ENCODE measurements at regions not wholly inside any gene's neighbourhood (a gene's known extent, or its start where the extent isn't known, plus 50 kb on each side); places are given as distances from the start of the nearest gene placed in this dataset.

GRCh38 chr1:243980071-243980470 lies 71.0 kb upstream of the ZBTB18 start:
- ChIA-PET POLR2A (ENCODE audit: unreplicated experiment) (no interaction called here), CTCF (no interaction called here)
- H3K27me3 ChIP-seq (ENCODE audit: control insufficient read depth, insufficient read depth, low read length), result peaks cover 16% of the 10 kb centered on the region
- H3K56ac ChIP-seq (ENCODE audit: extremely low read depth, insufficient read depth, low read length), result no peak overlapping the region
- no peak overlapping the region for H3K4ac ChIP-seq (ENCODE audit: low read depth, low read length)
- H3K4me2 ChIP-seq (ENCODE audit: low read depth, low read length), result no peak overlapping the region
- intact Hi-C loops (cut with micrococcal nuclease), result no loop called here
- in situ Hi-C loops (cut with MboI; ENCODE audit: low sequenced_read_pairs), result no loop called here
- H2BK5ac ChIP-seq (ENCODE audit: low read depth, low read length, poor library complexity, severe bottlenecking), result no peak overlapping the region
- no peaks in the 10 kb centered on the region for H3K9me1 ChIP-seq (ENCODE audit: insufficient read depth, low read length)
- H4K5ac ChIP-seq (ENCODE audit: low read depth, low read length), result no peak overlapping the region
- ATAC-seq (ENCODE audit: low read depth) (no peak), DNase-seq (no peak)
- no peak overlapping the region for H3K4me3 ChIP-seq (ENCODE audit: insufficient read depth, low read depth, low read length)
- dilution Hi-C loops (cut with HindIII; ENCODE audit: low sequenced_read_pairs, unreplicated experiment), result no loop called here
- H4K91ac ChIP-seq (ENCODE audit: insufficient read depth, low read depth, low read length), result no peak overlapping the region
- no peak overlapping the region for H3K14ac ChIP-seq (replicated peaks; ENCODE audit: low read depth, low read length)
- BruUV-seq (replicated peaks), result no TSS peak
- H4K20me1 ChIP-seq (ENCODE audit: insufficient read depth, low read length), result no peaks in the 10 kb centered on the region
- no peak overlapping the region for H2BK120ac ChIP-seq (ENCODE audit: low read depth, low read length)
- H2AK5ac ChIP-seq (ENCODE audit: low read depth, low read length), result no peak overlapping the region
- no peak overlapping the region for H3K9ac ChIP-seq (ENCODE audit: low read depth, low read length)
- H2AFZ ChIP-seq (replicated peaks; ENCODE audit: low read length, poor library complexity), result no peak overlapping the region
- no peak for TF ChIP-seq CEBPB (IDR thresholded peaks at IDR 0.05; ENCODE audit: low read depth, low read length)
- TF ChIP-seq BHLHE40 (IDR thresholded peaks at IDR 0.05; ENCODE audit: low read depth, low read length), result no peak
- H2BK20ac ChIP-seq (ENCODE audit: low read depth, low read length), result no peak overlapping the region
- no peak overlapping the region for H2AK9ac ChIP-seq (replicated peaks; ENCODE audit: low read depth, low read length, poor library complexity)
- no peak overlapping the region for H4K8ac ChIP-seq (ENCODE audit: low read depth in 2 of 2, low read length in 2 of 2)
- H3K79me1 ChIP-seq (ENCODE audit: low read depth in 1 of 2, low read length in 2 of 2), result no peaks in the 10 kb centered on the region
- H3K23ac ChIP-seq (ENCODE audit: low read depth, low read length), result no peak overlapping the region
- H3K27ac ChIP-seq (ENCODE audit: insufficient read depth, low read length), result no peak overlapping the region
- no peak overlapping the region for H3K18ac ChIP-seq (ENCODE audit: low read depth, low read length)
- H3K9me3 ChIP-seq (ENCODE audit: control insufficient read depth, insufficient read depth, low read length), result no peaks in the 10 kb centered on the region
- no peaks in the 10 kb centered on the region for H3K4me1 ChIP-seq (ENCODE audit: control insufficient read depth, insufficient read depth, low read length)
- no peak overlapping the region for H2BK15ac ChIP-seq (ENCODE audit: low read depth, low read length)
- no peaks in the 10 kb centered on the region for H3K36me3 ChIP-seq (ENCODE audit: control insufficient read depth, insufficient read depth, low read length)
